ENCODE measurements at regions not wholly inside any gene's neighbourhood (a gene's known extent, or its start where the extent isn't known, plus 50 kb on each side); places are given as distances from the start of the nearest gene placed in this dataset.
"Not testable (repeated sequence)": the region's sequence is repeated elsewhere in the genome, so short reads cannot be mapped to it uniquely, and the experiment has no call there.

GRCh38 chr14:58915646-58916045 lies 272.8 kb upstream of the DAAM1 start:
- Mint-ChIP-seq H3K4me1 (peaks cover 21% of the 10 kb centered on the region), H3K36me3 (ENCODE audit: low read depth) (no peaks in the 10 kb centered on the region), H3K27me3 (ENCODE audit: low read depth) (no peaks in the 10 kb centered on the region), H3K4me3 (no peak overlapping the region), H3K27ac (ENCODE audit: unreplicated experiment) (no peak overlapping the region), H3K9me3 (no peaks in the 10 kb centered on the region)
- TF ChIP-seq CTCF (conservative IDR thresholded peaks at IDR 0.05), result no peak
- no peak for DNase-seq (ENCODE audit: low read depth, low spot score)

GRCh38 chr14:58918066-58918738 lies 270.3 kb upstream of the DAAM1 start:
- TF ChIP-seq CTCF (conservative IDR thresholded peaks at IDR 0.05), result no peak
- no peaks in the 10 kb centered on the region for H3K36me3 Mint-ChIP-seq (ENCODE audit: low read depth)
- no peaks in the 10 kb centered on the region for H3K9me3 Mint-ChIP-seq
- no peaks in the 10 kb centered on the region for H3K27me3 Mint-ChIP-seq (ENCODE audit: low read depth)
- no peak overlapping the region for H3K4me3 Mint-ChIP-seq
- H3K4me1 Mint-ChIP-seq, result peaks cover 21% of the 10 kb centered on the region
- no peak overlapping the region for H3K27ac Mint-ChIP-seq (ENCODE audit: unreplicated experiment)
- DNase-seq (ENCODE audit: low read depth, low spot score), result no peak

GRCh38 chr14:58919217-58919616 lies 269.2 kb upstream of the DAAM1 start:
- no peak for TF ChIP-seq CTCF (conservative IDR thresholded peaks at IDR 0.05)
- Mint-ChIP-seq H3K4me3 (no peak overlapping the region), H3K4me1 (peaks cover 18% of the 10 kb centered on the region), H3K27me3 (ENCODE audit: low read depth) (no peaks in the 10 kb centered on the region), H3K27ac (ENCODE audit: unreplicated experiment) (no peak overlapping the region), H3K36me3 (ENCODE audit: low read depth) (no peaks in the 10 kb centered on the region), H3K9me3 (no peaks in the 10 kb centered on the region)
- no peak for DNase-seq (ENCODE audit: low read depth, low spot score)

DNA sequence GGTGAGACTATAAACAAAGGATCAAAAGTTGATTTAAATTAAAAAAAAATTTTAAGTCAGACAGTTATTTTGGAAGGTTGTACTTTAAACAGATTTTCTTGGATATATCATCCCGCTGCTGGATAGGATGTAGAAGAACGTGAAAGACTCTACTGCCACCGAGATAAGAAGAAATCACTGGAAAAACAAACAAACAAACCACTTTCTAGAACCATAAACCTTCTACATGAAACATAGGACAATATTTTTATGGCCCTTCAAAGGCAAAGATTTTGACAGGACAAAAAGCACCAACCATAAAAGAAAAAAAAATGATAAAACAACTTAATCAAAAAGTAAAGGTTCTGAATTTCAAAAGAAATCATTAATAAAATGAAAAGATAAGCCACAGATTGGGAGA lies 268.2 kb upstream of the DAAM1 start:
- H3K27me3 Mint-ChIP-seq (ENCODE audit: low read depth), result no peaks in the 10 kb centered on the region
- peaks cover 2% of the 10 kb centered on the region for H3K9me3 Mint-ChIP-seq
- no peak for DNase-seq (ENCODE audit: low read depth, low spot score)
- no peak overlapping the region for H3K4me3 Mint-ChIP-seq
- H3K27ac Mint-ChIP-seq (ENCODE audit: unreplicated experiment), result no peak overlapping the region
- peaks cover 15% of the 10 kb centered on the region for H3K4me1 Mint-ChIP-seq
- H3K36me3 Mint-ChIP-seq (ENCODE audit: low read depth), result no peaks in the 10 kb centered on the region
- no peak for TF ChIP-seq CTCF (conservative IDR thresholded peaks at IDR 0.05)

GRCh38 chr14:58922201-58922940 lies 266.1 kb upstream of the DAAM1 start:
- H3K36me3 Mint-ChIP-seq (ENCODE audit: low read depth); H3K27ac Mint-ChIP-seq (ENCODE audit: unreplicated experiment); H3K27me3 Mint-ChIP-seq (ENCODE audit: low read depth); H3K4me3 Mint-ChIP-seq; DNase-seq (ENCODE audit: low read depth, low spot score); H3K9me3 Mint-ChIP-seq: not testable (repeated sequence)
- peaks cover 15% of the 10 kb centered on the region for H3K4me1 Mint-ChIP-seq

DNA sequence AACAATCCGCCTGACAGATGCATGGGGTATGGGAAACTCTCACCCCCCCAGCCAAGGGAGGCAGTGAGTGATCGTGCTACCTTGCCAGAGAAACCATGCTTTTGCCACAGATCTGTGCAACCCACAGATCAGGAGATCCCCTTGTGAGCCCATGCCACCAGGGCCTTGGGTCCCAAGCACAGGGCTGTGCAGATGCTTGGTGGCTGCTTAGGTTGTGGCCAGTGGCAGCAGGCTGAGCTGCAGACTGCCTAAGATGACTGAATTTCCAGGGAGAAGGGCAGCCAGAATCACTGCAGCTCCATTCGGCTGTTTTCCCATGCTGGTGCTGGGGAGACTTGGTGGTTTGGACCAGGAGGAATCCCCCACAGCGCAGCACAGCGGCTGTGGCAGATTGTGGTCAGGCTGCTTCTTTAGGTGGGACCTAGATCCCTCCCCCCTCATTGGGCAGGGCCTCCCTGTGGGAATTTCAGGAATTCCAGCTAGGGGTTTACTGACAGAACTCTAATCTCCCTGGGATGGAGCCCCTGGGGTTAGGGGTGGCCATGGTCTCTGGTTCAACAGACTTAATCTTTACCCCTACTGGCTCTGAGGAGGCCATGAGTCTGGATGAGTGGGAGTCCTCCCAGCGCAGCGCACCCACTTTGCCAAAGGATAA lies 264.6 kb upstream of the DAAM1 start:
- no peak for DNase-seq (ENCODE audit: low read depth, low spot score)
- TF ChIP-seq CTCF (conservative IDR thresholded peaks at IDR 0.05), result no peak
- peaks cover 6% of the 10 kb centered on the region for H3K9me3 Mint-ChIP-seq

More for the DNA sequence above, 264.6 kb upstream of the DAAM1 start:
- H3K27me3 Mint-ChIP-seq (ENCODE audit: low read depth), result no peaks in the 10 kb centered on the region
- H3K4me3 Mint-ChIP-seq, result no peak overlapping the region
- H3K36me3 Mint-ChIP-seq (ENCODE audit: low read depth), result no peaks in the 10 kb centered on the region
- no peak overlapping the region for H3K27ac Mint-ChIP-seq (ENCODE audit: unreplicated experiment)
- peaks cover 10% of the 10 kb centered on the region for H3K4me1 Mint-ChIP-seq

Data from neural crest cell (in vitro differentiated cells).